ENCODE measurements at regions not wholly inside any gene's neighbourhood (a gene's known extent, or its start where the extent isn't known, plus 50 kb on each side); places are given as distances from the start of the nearest gene placed in this dataset.
"Not testable (repeated sequence)": the region's sequence is repeated elsewhere in the genome, so short reads cannot be mapped to it uniquely, and the experiment has no call there.

GRCh38 chr3:6747017-6747416, 113.9 kb upstream of the GRM7 start:
- no peaks in the 10 kb centered on the region for H3K9me2 ChIP-seq (ENCODE audit: insufficient read depth, low read length)
- no peaks in the 10 kb centered on the region for H4K20me1 ChIP-seq (ENCODE audit: insufficient read depth, low read length)
- no peak overlapping the region for H3K4me2 ChIP-seq (ENCODE audit: low read length)
- intact Hi-C loops (cut with micrococcal nuclease; ENCODE audit: unreplicated experiment), result no loop called here
- ChIA-PET CTCF (ENCODE audit: unreplicated experiment) (no interaction called here), POLR2A (no interaction called here)
- H3K79me2 ChIP-seq (ENCODE audit: insufficient read depth, low read depth, low read length), result no peaks in the 10 kb centered on the region
- TF ChIP-seq EZH2phosphoT487 (IDR thresholded peaks at IDR 0.05; ENCODE audit: borderline replicate concordance, low read depth, low read length) (no peak), CTCF (conservative IDR thresholded peaks at IDR 0.05; ENCODE audit: low read length) (no peak)
- no peak for DNase-seq (ENCODE audit: low spot score)
- no peak overlapping the region for H3K27ac ChIP-seq (ENCODE audit: low read depth, low read length, poor library complexity, severe bottlenecking)
- H3K4me3 ChIP-seq (ENCODE audit: low read depth, low read length, poor library complexity, severe bottlenecking), result no peak overlapping the region
- H3K4me1 ChIP-seq (ENCODE audit: insufficient read depth, low read length, poor library complexity, severe bottlenecking), result no peaks in the 10 kb centered on the region
- no peak overlapping the region for H2AFZ ChIP-seq (ENCODE audit: low read length)
- BruUV-seq (replicated peaks), result no TSS peak
- H3K9me3 ChIP-seq (ENCODE audit: low read length), result no peaks in the 10 kb centered on the region
- H3K36me3 ChIP-seq (ENCODE audit: insufficient read depth, low read length), result no peaks in the 10 kb centered on the region

- H3K4me2 ChIP-seq (ENCODE audit: low read length), result no peak overlapping the region
- BruUV-seq (replicated peaks), result no TSS peak
- peaks cover 9% of the 10 kb centered on the region; the same call in 1 of the 2 replicates for H3K9me3 ChIP-seq (ENCODE audit: low read length)
- H3K4me1 ChIP-seq (ENCODE audit: insufficient read depth, low read length, poor library complexity, severe bottlenecking), result no peaks in the 10 kb centered on the region
- H3K79me2 ChIP-seq (ENCODE audit: insufficient read depth, low read depth, low read length), result no peaks in the 10 kb centered on the region
- CTCF ChIA-PET (ENCODE audit: unreplicated experiment), result no interaction called here
- H3K4me3 ChIP-seq (ENCODE audit: low read depth, low read length, poor library complexity, severe bottlenecking), result no peak overlapping the region
- no peaks in the 10 kb centered on the region for H3K9me2 ChIP-seq (ENCODE audit: insufficient read depth, low read length)
- no peaks in the 10 kb centered on the region for H4K20me1 ChIP-seq (ENCODE audit: insufficient read depth, low read length)
- no peak for TF ChIP-seq CTCF (conservative IDR thresholded peaks at IDR 0.05; ENCODE audit: low read length)
- no peak for TF ChIP-seq EZH2phosphoT487 (IDR thresholded peaks at IDR 0.05; ENCODE audit: borderline replicate concordance, low read depth, low read length)
- no peaks in the 10 kb centered on the region for H3K36me3 ChIP-seq (ENCODE audit: insufficient read depth, low read length)
- no peak for DNase-seq (ENCODE audit: low spot score)
- POLR2A ChIA-PET, result interaction anchor here (0.7 kb wide), 1 partner anchor 121 kb away, joined by 3 read pairs; no protein-coding TSS in a partner anchor
- no peak overlapping the region for H3K27ac ChIP-seq (ENCODE audit: low read depth, low read length, poor library complexity, severe bottlenecking)
- intact Hi-C loops (cut with micrococcal nuclease; ENCODE audit: unreplicated experiment), result loop anchor here (10.0 kb wide), 1 partner anchor 1614 kb away; no protein-coding TSS in a partner anchor
- no peak overlapping the region for H2AFZ ChIP-seq (ENCODE audit: low read length)
These were observed 110.1 kb upstream of the GRM7 start for GRCh38 chr3:6750782-6751181.

- H3K4me3 ChIP-seq (ENCODE audit: low read depth, low read length, poor library complexity, severe bottlenecking), result no peak overlapping the region
- H2AFZ ChIP-seq (ENCODE audit: low read length), result peak overlapping the region; percentile 14; the same call in 1 of the 2 replicates
- H3K79me2 ChIP-seq (ENCODE audit: insufficient read depth, low read depth, low read length), result no peaks in the 10 kb centered on the region
- DNase-seq (ENCODE audit: low spot score), result no peak
- BruUV-seq (replicated peaks), result no TSS peak
- intact Hi-C loops (cut with micrococcal nuclease; ENCODE audit: unreplicated experiment), result loop anchor here (10.0 kb wide), 1 partner anchor 1611 kb away; no protein-coding TSS in a partner anchor
- no peak overlapping the region for H3K27ac ChIP-seq (ENCODE audit: low read depth, low read length, poor library complexity, severe bottlenecking)
- no peaks in the 10 kb centered on the region for H3K4me1 ChIP-seq (ENCODE audit: insufficient read depth, low read length, poor library complexity, severe bottlenecking)
- no peaks in the 10 kb centered on the region for H3K36me3 ChIP-seq (ENCODE audit: insufficient read depth, low read length)
- no peaks in the 10 kb centered on the region for H3K9me2 ChIP-seq (ENCODE audit: insufficient read depth, low read length)
- POLR2A ChIA-PET, result interaction anchor here (0.6 to 1.0 kb wide), 2 partner anchors 10 to 1267 kb away, joined by 3 to 4 read pairs; no protein-coding TSS in a partner anchor
- H3K4me2 ChIP-seq (ENCODE audit: low read length), result no peak overlapping the region
- TF ChIP-seq CTCF (conservative IDR thresholded peaks at IDR 0.05; ENCODE audit: low read length) (no peak), EZH2phosphoT487 (IDR thresholded peaks at IDR 0.05; ENCODE audit: borderline replicate concordance, low read depth, low read length) (no peak)
- H3K9me3 ChIP-seq (ENCODE audit: low read length), result peaks cover 9% of the 10 kb centered on the region; the same call in 1 of the 2 replicates
- H4K20me1 ChIP-seq (ENCODE audit: insufficient read depth, low read length), result no peaks in the 10 kb centered on the region
- CTCF ChIA-PET (ENCODE audit: unreplicated experiment), result no interaction called here
These were observed 107.4 kb upstream of the GRM7 start for GRCh38 chr3:6753536-6753935.

GRCh38 chr3:6769532-6770396, 91.2 kb upstream of the GRM7 start:
- H2AFZ ChIP-seq (ENCODE audit: low read length); H3K27ac ChIP-seq (ENCODE audit: low read depth, low read length, poor library complexity, severe bottlenecking); H3K9me3 ChIP-seq (ENCODE audit: low read length); H3K4me1 ChIP-seq (ENCODE audit: insufficient read depth, low read length, poor library complexity, severe bottlenecking); H3K4me2 ChIP-seq (ENCODE audit: low read length); DNase-seq (ENCODE audit: low spot score); H4K20me1 ChIP-seq (ENCODE audit: insufficient read depth, low read length); POLR2A ChIA-PET; H3K9me2 ChIP-seq (ENCODE audit: insufficient read depth, low read length); H3K79me2 ChIP-seq (ENCODE audit: insufficient read depth, low read depth, low read length); intact Hi-C loops (cut with micrococcal nuclease; ENCODE audit: unreplicated experiment); H3K36me3 ChIP-seq (ENCODE audit: insufficient read depth, low read length); BruUV-seq (replicated peaks); CTCF ChIA-PET (ENCODE audit: unreplicated experiment); H3K4me3 ChIP-seq (ENCODE audit: low read depth, low read length, poor library complexity, severe bottlenecking): not testable (repeated sequence)

Measured in OCI-LY7 (cell line).